HCT116 (cell line): ENCODE measurements at regions not wholly inside any gene's neighbourhood (a gene's known extent, or its start where the extent isn't known, plus 50 kb on each side); places are given as distances from the start of the nearest gene placed in this dataset.

Experiments used
- CTCF ChIP-seq, 3 experiments: fragments of 200-600 bp in 1 of 3; sonication (generic) in 1 of 3; IDR thresholded peaks in 2 of 3; conservative IDR thresholded peaks in 1 of 3; 2 replicates each; pipeline ENCODE4 v1.5.1; 2012 to 2017; ENCODE audit warnings: low read depth in 2 of 3, low read length in 2 of 3, antibody characterized with exemption in 1 of 3, borderline replicate concordance in 1 of 3, control low read depth in 1 of 3, mild to moderate bottlenecking in 1 of 3, mixed read lengths in 1 of 3, mixed run types in 1 of 3, moderate library complexity in 1 of 3; ENCODE audit not compliant: insufficient read depth in 1 of 3
- POLR2A ChIP-seq: IDR thresholded peaks from 2 replicates; pipeline ENCODE4 v1.7.0; 2011; ENCODE audit warnings: borderline replicate concordance; ENCODE audit not compliant: insufficient read depth, insufficient read length; ENCODE audit errors: extremely low read depth

- TF ChIP-seq CTCF (IDR thresholded peaks at IDR 0.05 in 2 of 3, conservative IDR thresholded peaks at IDR 0.05 in 1 of 3; ENCODE audit: borderline replicate concordance in 1 of 3, insufficient read depth in 1 of 3, low read depth in 2 of 3, low read length in 2 of 3), result no peak
- no peak for TF ChIP-seq POLR2A
Measured at GRCh38 chr2:15770606-15771005, 169.7 kb upstream of the MYCN start.
